AG04449 (cell line): ENCODE measurements at regions not wholly inside any gene's neighbourhood (a gene's known extent, or its start where the extent isn't known, plus 50 kb on each side); places are given as distances from the start of the nearest gene placed in this dataset.

ENCODE experiments used
- CTCF ChIA-PET: fragments of 350-600 bp; formaldehyde crosslinking; extraction: SDS; loops from one replicate; lab custom pipeline; 2021; ENCODE audit warnings: antibody characterized with exemption; lab: Yijun Ruan, JAX
- POLR2A ChIA-PET: fragments of 400-600, 350-600 bp; formaldehyde crosslinking; extraction: SDS; loops from one replicate; lab custom pipeline; 2020; ENCODE audit warnings: antibody characterized with exemption, inconsistent platforms; lab: Yijun Ruan, JAX
- DNase-seq: peaks from one replicate; pipeline ENCODE4 v3.0.0-alpha.2; 2010; ENCODE audit warnings: low read depth, low spot score
- H3K4me3 ChIP-seq: 2 replicates; pipeline ENCODE4 v1.5.1; 2011; ENCODE audit warnings: low read depth, mild to moderate bottlenecking, control low read depth, low read length
- CTCF ChIP-seq: IDR thresholded peaks from one replicate; pipeline ENCODE4 v1.5.1; 2011; ENCODE audit warnings: mild to moderate bottlenecking, moderate library complexity, low read length, control low read depth, inconsistent platforms; ENCODE audit not compliant: insufficient read depth; ENCODE audit errors: missing control alignments

DNA sequence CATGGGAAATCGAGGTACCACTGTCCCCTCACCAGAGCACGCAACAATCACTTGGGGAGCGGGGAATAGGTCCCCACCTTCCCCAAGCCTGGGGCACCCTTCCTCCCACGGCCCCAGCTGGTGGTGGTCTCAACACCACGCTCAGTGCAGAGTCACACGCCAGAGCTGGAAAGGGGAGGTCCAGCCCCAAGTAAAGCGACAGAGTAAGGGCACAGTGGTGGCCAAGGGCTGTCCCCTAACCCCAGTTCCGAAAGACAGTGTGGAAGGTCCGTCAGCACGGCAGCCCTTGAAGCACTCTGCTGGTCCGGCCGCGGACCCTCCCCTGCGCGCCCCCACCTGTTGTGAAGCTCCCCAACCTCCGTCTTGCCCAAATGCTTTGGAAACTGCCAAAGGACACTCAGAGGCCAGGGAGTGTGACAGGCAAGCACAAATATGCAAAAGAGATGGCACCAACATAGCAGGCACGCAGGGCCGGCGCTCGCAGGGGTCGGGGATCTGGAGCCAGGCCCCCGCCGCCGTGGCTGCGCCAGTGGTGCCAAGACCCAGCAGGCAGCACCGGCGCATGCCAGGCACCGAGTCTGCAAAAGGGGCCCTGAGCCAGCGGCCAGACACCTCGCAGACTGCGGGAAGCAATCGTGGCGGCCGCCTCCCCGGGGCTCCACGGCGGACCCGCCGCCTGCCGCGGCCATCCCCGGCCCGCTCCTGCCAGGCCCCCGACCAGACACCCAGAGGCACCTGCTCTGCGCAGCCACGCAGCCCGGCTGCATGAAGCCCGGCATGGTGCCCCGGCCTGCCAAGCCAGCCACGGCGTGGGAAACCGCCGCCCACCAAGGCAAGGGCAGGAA is 51.6 kb upstream of the SRRM3 start:
- TF ChIP-seq CTCF = no peak
- CTCF ChIA-PET = interaction anchor here (1.2 kb wide), 1 partner anchor 11 kb away, joined by 3 read pairs; no protein-coding TSS in a partner anchor
- no peak for DNase-seq
- POLR2A ChIA-PET = no interaction called here
- H3K4me3 ChIP-seq = no peak overlapping the region
